ENCODE measurements at regions not wholly inside any gene's neighbourhood (a gene's known extent, or its start where the extent isn't known, plus 50 kb on each side); places are given as distances from the start of the nearest gene placed in this dataset.

DNA sequence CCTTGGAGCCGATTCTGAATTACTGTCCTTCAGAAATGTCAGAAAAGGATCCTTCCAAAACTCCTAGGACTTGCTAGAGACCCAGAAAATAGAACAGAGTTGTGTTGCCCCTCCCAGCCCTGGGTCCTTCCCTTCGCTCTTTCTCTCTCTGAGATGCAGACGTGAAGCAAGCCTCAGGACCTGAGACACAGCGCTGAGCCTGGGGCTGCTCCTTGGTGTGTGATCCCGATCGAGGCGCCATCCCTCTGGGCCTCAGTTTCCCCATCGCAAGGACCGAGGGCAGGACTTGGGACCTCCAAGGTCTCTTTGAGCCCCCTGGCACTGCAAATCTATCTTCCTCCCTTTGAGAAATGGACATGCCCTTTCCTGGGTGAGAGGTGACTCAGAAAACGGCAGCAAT, 533.5 kb downstream of the TBC1D22A start:
- DNase-seq (ENCODE audit: low spot score): peak; percentile 9

DNA sequence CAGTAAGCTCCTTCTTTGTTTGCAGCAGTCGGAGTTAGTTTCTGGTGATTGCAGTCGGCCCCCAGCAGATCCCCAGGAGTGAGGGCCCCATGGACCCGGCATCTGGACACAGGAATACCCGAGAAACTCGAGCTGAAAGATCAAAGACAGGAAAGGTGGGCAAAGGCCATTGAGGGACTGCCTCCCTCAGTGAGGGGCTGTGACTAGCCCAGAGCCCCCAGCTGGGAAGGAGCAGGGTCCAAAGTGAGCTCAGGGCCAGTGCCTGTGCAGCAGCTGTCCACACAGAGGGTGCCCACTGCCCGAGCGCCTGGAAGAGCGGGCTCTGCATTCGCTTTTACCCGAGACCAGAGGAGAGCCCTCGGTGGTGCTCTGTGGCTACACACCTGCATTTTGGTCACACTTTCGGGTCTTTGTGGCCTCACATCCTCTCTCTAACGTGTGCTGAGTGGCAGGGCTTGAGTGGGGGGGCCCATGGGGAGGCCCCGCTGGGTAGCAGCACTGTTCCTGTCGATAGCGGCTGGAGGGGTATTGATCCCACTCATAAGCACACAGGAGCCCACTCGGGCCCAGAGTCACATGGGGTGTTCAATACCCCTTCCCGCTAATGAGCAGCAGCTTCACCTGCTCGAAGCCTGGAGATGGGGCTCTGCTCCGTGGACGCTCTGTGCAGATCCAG, 532.9 kb downstream of the TBC1D22A start:
- no peak for DNase-seq (ENCODE audit: low spot score)

DNA sequence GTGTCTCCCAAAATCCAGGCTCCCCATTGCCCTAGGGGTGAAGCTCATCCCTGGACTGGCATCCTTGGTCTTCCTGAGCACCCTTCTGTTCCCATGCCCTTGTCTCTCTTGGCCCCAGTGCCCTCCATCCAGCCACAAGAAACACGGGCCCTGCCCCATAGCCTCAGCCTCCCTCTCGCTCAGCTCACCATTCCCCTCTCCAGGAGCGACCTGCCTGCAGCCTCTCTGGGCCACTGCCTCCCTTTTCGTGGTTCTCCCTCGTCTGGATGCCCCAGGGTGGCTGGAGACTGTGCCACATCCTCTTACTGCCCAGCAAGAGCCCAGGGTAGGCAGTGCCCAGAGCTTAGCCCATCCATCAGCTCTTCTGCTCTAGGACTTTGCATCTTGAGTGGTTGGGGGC, 532.1 kb downstream of the TBC1D22A start:
- DNase-seq (ENCODE audit: low spot score): no peak

DNA sequence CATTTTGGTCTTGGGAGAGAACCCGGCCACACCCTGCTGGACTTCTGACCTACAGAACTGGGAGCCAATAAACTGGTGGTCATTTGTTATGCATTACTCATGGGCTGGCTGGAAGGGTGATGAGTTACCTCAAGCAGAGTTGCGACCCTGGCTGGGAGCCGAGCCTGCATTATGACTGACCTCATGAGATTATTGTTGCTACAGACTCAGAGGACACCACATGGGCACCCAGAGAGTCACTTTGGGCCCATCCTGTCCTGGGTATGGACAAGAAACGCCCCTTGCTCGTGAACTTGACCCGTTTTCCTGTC, 531.7 kb downstream of the TBC1D22A start:
- peak; percentile 76 for DNase-seq (ENCODE audit: low spot score)

DNA sequence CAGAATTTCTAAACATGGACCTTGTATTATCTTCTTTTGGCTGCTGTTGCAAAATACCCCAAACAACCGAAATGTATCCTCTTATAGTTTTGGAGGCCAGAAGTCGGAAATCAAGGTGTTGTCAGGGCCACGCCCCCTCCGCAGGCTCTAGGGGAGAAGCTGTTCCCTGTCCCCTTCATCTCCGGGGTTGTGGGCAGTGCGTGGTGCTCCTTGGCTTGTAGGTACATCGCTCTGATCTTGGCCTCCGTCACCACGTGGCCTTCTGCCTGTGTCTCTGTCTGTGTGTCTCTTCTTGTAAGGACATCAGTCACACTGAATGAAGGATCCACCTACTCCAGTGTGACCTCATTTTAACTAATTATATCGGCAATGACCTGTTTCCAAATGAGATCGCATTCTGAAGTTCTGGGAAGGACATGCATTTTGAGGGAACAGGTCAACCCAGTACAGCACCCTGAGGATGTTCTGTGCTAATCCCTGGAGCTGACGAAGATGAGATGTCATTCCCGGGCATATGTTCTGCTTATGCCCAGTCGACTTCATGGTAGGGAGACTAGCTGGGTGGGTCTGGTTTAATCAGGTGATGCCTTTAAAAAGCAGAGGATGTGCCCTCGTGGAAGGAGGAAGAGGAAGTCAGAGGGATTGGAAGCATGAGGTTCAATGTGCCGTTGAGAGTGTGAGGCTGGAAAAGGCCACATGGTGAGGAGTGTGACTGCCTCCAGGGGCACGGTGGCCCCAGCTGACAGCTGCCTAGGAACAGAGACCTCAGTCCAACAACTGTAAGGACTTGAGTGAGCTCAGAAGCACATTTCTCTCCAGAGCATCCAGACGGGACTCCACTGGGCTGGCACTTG, 531.1 kb downstream of the TBC1D22A start:
- no peak for DNase-seq (ENCODE audit: low spot score)

GRCh38 chr22:47292546-47293320, 530.3 kb downstream of the TBC1D22A start:
- no peak for DNase-seq (ENCODE audit: low spot score)

DNA sequence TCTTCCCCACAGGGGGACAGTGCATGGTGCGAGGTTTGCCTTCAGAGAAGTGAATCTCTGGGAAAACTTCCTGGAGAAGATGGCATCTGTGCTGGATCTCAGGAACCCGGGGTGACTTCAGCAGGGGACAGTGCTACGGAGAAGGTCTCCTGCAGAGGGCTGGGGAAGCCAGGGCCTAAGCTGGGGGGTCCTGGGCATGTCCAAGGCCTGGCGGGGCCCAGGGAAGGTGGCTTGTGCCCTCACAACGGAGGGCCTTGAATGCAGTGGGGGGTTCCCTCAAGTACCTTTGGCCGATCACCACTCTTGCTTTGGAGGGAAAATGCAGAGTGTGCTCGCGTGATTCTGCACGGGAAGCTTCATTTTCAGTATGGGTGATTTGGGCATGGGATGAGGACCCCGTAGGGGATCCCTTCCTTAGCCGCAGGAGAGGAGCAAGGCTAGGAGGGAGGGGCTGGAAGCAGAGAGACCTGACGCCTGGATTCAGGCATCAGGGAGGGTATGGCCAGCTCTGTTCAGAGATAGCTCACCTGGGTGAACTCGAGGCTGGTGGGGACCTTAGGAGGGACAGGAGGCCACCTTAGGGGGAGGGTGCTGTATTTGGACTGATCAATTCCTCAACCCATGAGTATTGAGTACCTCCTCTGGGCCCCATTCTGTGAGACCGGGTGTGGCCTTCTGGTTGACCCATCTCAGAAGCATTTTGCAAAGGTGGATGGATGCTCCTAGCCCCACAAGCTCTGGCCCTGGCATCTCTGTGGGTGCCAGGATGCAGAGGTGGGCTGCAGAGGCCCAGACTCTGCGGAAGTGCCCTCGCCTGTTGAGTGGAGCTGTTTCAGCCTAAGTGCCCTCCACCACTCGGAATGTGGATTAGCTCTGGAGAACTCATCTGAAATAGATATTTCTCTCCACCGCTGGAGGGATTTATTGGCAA, 529.4 kb downstream of the TBC1D22A start:
- no peak for DNase-seq (ENCODE audit: low spot score)

DNA sequence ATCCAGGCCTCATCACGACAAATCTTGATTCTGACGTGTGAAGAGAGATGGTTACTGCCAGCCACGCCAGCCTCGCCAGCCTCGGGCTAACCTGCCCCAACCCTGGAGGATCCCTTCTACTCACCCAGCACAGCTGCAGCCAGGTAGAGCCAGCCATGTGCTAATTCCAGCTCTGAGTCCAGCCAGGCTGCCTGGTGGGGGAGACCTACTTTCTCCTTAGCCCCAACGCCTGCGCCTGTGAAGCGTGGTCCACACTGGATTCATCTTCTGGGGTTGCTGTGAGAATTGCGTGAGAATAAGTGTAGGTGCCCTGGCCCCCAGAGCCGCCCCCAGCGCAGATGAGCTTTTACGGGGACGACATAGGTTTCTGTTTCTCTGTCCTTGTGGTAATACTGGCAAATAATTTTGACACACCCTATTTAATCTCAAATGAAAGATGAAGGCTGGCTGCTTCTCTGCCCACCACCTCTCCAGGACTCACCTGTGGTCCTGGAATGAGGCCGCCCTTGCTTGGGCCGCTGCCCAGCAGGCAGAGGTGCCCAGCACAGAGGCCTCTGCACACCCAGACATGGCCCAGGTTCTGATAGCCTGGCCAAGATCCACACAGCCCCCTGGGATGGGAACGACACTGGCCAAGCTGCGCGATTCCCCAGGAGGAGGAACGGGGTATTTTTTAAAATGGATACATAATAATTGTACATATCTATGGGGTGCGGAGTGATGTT, 528.4 kb downstream of the TBC1D22A start:
- DNase-seq (ENCODE audit: low spot score): no peak

- no peak for DNase-seq (ENCODE audit: low spot score)
Observed at GRCh38 chr22:47289336-47289985, 527.0 kb downstream of the TBC1D22A start.

GRCh38 chr22:47288680-47289079, 526.2 kb downstream of the TBC1D22A start:
- no peak for DNase-seq (ENCODE audit: low spot score)

DNA sequence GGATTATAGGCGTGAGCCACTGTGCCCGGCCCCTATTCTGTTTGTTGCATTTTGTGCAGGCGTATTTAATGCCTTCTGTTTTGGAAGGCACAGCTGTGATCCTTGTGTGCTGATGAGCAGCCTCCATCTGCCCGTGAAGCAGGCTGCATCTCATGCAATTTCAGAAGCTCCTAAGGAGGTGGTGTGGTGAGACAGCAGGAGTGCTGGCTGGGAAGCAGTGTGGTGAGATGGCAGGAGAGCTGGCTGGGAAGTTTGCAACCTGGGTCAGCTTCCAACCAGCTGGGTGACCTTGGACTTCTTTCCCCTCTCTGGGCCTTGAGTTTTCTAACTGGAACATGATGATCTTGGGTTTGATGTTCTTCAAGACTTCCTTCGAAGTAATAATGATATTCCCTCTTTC, 525.1 kb downstream of the TBC1D22A start:
- DNase-seq (ENCODE audit: low spot score): no peak

DNA sequence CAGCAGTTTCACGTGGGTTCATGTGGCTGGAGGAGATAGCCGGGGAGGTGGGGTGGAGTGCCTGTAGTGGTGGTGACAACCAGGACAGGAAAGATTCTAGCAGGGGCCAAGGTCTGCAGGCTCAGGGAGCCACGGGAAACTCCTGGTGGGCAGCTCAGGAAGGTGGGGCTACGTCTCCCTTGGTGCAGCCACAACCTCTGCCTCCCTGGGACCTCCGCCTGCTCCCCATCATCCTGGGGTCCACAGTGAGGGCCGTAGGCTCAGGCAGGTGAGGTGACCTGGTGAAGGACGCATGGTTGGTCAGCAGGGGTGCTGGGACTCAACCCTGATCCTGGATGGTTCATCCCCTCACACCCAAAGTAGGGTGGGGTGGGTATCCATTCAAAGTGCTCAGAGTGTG, 524.1 kb downstream of the TBC1D22A start:
- DNase-seq (ENCODE audit: low spot score): no peak

DNA sequence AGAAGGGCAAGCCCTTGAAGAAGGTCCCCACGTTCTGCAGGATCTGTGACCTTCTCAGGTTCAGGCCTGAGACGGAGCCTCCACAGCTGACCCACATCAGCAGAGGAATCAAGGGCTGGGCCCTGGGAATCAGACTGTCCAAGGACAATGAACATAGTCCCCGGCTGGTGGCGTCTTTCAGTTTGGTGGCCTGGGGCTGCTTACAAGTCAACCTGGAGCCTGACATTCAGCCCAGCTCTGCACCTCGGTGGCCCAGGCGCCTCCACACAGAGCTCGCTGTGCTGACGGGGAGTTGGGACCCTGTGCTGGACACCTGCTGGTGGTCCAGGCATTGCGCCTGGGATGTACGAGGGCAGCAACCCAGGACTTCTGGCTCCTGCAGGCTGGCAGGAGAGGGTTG, 523.5 kb downstream of the TBC1D22A start:
- DNase-seq (ENCODE audit: low spot score): no peak

- DNase-seq (ENCODE audit: low spot score): no peak
Observed at GRCh38 chr22:47284822-47285221, 522.4 kb downstream of the TBC1D22A start.

DNA sequence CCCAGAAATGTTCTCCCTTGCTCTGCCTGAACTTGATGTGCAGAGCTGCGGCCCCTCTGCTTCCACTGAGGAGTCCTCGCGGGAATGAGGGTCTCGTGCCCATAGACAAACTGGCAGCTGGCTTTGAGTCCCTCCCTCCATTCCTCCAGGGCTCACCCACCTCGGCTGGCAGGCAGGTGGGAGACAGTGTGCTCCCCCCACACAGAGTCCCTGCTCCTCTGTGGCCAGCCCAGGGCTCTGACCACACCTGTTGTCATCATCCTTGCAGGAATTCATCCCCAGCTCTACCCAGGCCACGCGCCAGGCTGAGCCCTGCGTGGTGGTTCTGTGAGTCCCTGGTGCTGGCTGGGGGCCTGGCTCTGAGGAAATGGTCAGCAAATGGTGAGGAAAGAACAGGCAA, 521.9 kb downstream of the TBC1D22A start:
- no peak for DNase-seq (ENCODE audit: low spot score)

DNA sequence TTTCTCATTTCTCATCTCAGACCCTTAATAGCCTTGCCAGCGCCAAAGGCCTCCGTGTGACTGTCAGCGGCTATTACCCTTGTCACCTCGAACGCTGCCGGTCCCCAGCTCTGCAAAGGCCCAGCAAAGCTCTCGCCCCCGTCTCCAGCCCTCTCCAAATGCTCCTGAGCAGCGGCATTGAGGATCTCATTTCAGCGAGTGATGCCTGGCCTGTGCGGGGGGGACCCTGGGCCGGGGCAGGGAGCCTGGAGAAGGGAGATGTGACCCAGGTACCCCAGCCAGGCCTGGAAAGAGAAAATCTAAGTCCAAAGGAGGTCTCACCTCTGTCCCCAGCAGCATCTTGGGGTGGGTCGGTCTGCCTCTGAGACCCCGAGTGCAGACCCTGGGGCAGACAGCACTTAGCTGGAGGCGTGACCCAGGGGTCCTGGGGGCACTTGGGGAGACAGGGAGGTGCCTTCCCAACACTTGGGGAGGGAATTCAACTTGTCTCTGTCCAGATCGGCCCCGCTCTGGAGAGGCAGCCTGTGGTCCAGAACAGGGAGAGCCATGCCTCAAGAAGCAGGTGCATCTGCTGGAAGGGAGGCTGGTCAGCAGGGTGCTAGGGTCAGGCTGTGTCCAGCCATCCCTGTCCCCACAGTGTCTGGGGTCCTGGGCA, 521.3 kb downstream of the TBC1D22A start:
- no peak for DNase-seq (ENCODE audit: low spot score)

- DNase-seq (ENCODE audit: low spot score): no peak
Observed at GRCh38 chr22:47282851-47283250, 520.4 kb downstream of the TBC1D22A start.

- DNase-seq (ENCODE audit: low spot score): no peak
Observed at GRCh38 chr22:47282366-47282765, 519.9 kb downstream of the TBC1D22A start.

GRCh38 chr22:47281126-47282106, 519.0 kb downstream of the TBC1D22A start:
- peak; percentile 61 for DNase-seq (ENCODE audit: low spot score)
